ENCODE measurements at regions not wholly inside any gene's neighbourhood (a gene's known extent, or its start where the extent isn't known, plus 50 kb on each side); places are given as distances from the start of the nearest gene placed in this dataset.
"Not testable (repeated sequence)": the region's sequence is repeated elsewhere in the genome, so short reads cannot be mapped to it uniquely, and the experiment has no call there.

GRCh38 chr22:23473901-23474300, 106.2 kb downstream of the IGLL1 start (continued):
- TF ChIP-seq ZBTB49 (tag by site-specific recombination; IDR thresholded peaks at IDR 0.05; ENCODE audit: low read depth) (no peak), ZNF133 (tag by site-specific recombination; IDR thresholded peaks at IDR 0.05) (no peak), ZNF433 (tag by site-specific recombination; IDR thresholded peaks at IDR 0.05; ENCODE audit: low read depth) (no peak), ZNF791 (tag by site-specific recombination; IDR thresholded peaks at IDR 0.05) (no peak), ZBTB11 (tag by site-specific recombination; conservative IDR thresholded peaks at IDR 0.05; ENCODE audit: low read depth) (no peak), ZNF623 (tag by site-specific recombination; IDR thresholded peaks at IDR 0.05) (no peak)

GRCh38 chr22:23472376-23472775, 107.7 kb downstream of the IGLL1 start:
- POLR2A ChIA-PET; H3K9me3 ChIP-seq (ENCODE audit: control insufficient read depth, insufficient read depth, low read depth, low read length); H3K27ac ChIP-seq (ENCODE audit: extremely low read depth, low read depth, low read length); CTCF ChIA-PET; H3K4me3 ChIP-seq (ENCODE audit: low read depth, low read length); H3K36me3 ChIP-seq (ENCODE audit: control insufficient read depth in 2 of 2, insufficient read depth in 1 of 2, low read length in 2 of 2); H3K4me1 ChIP-seq (ENCODE audit: control insufficient read depth, insufficient read depth, low read length): not testable (repeated sequence)

- Histone ChIP-seq H3K4me3 (ENCODE audit: low read depth, low read length) (no peak overlapping the region), H3K27ac (ENCODE audit: extremely low read depth, low read depth, low read length) (no peak overlapping the region), H3K36me3 (ENCODE audit: control insufficient read depth in 2 of 2, insufficient read depth in 1 of 2, low read length in 2 of 2) (no peaks in the 10 kb centered on the region), H3K4me1 (ENCODE audit: control insufficient read depth, insufficient read depth, low read length) (no peaks in the 10 kb centered on the region), H3K9me3 (ENCODE audit: control insufficient read depth, insufficient read depth, low read depth, low read length) (no peaks in the 10 kb centered on the region)
- ChIA-PET POLR2A (no interaction called here), CTCF (no interaction called here)
- TF ChIP-seq YY1 (tag by site-specific recombination; IDR thresholded peaks at IDR 0.05) (no peak), ZNF354C (tag by site-specific recombination; IDR thresholded peaks at IDR 0.05; ENCODE audit: borderline replicate concordance, low read depth) (no peak), ZNF211 (tag by site-specific recombination; IDR thresholded peaks at IDR 0.05; ENCODE audit: low read depth) (no peak), ZNF660 (tag by site-specific recombination; IDR thresholded peaks at IDR 0.05) (no peak), ZNF449 (tag by site-specific recombination; IDR thresholded peaks at IDR 0.05) (no peak)
Measured at GRCh38 chr22:23471698-23472097, 108.4 kb downstream of the IGLL1 start.

GRCh38 chr22:23470811-23471389, 109.2 kb downstream of the IGLL1 start:
- Histone ChIP-seq H3K4me1 (ENCODE audit: control insufficient read depth, insufficient read depth, low read length) (no peaks in the 10 kb centered on the region), H3K27ac (ENCODE audit: extremely low read depth, low read depth, low read length) (no peak overlapping the region), H3K9me3 (ENCODE audit: control insufficient read depth, insufficient read depth, low read depth, low read length) (no peaks in the 10 kb centered on the region), H3K4me3 (ENCODE audit: low read depth, low read length) (no peak overlapping the region), H3K36me3 (ENCODE audit: control insufficient read depth in 2 of 2, insufficient read depth in 1 of 2, low read length in 2 of 2) (no peaks in the 10 kb centered on the region)
- TF ChIP-seq GLIS1 (tag by site-specific recombination; IDR thresholded peaks at IDR 0.05) = peak; percentile 10; the same call in 1 of the 2 replicates
- no peak for TF ChIP-seq ZNF23 (tag by site-specific recombination; IDR thresholded peaks at IDR 0.05; ENCODE audit: borderline replicate concordance)
- CTCF ChIA-PET = no interaction called here
- POLR2A ChIA-PET = no interaction called here

All from HEK293 (cell line).